HepG2 (cell line): ENCODE measurements at regions not wholly inside any gene's neighbourhood (a gene's known extent, or its start where the extent isn't known, plus 50 kb on each side); places are given as distances from the start of the nearest gene placed in this dataset.

Source experiments
- ATAC-seq: fragments of 200-7000 bp; cut with Tn5 transposase; 3 replicates; pipeline ENCODE4 v1.9.1; 2020; ENCODE audit warnings: mild to moderate bottlenecking, moderate library complexity
- BruUV-seq: library from RNA; stranded (reverse); fragments of 400-500 nt; replicated peaks from 2 replicates; lab custom pipeline; 2021; lab: Mats Ljungman, UMichigan
- CTCF ChIA-PET: fragments of 300-600 bp; formaldehyde crosslinking; extraction: SDS; loops from one replicate; lab custom pipeline; 2021; ENCODE audit warnings: low total read pairs, inconsistent platforms, low intra/inter-chr PET ratio; lab: Yijun Ruan, JAX
- POLR2A ChIA-PET: fragments of 350-600 bp; sonication (Branson Sonifier 250); formaldehyde crosslinking; loops from one replicate; lab custom pipeline; 2020; ENCODE audit warnings: antibody characterized with exemption, inconsistent platforms; lab: Yijun Ruan, JAX
- DNase-seq: peaks from one replicate; pipeline ENCODE4 v3.0.0-alpha.2; 2015; ENCODE audit warnings: low spot score
- FAIRE-seq: peaks from 3 replicates; lab custom pipeline; 2011; peaks lifted over from hg19 to GRCh38; lab: Jason Lieb, UNC
- H2AFZ ChIP-seq: one replicate; pipeline ENCODE4 v1.6.1; 2011; ENCODE audit warnings: low read length, inconsistent platforms
- H3K27ac ChIP-seq: fragments of 300-600 bp; 3 replicates; pipeline ENCODE4 v1.8.0; 2011; ENCODE audit warnings: mixed run types, mild to moderate bottlenecking, mixed read lengths, low read length, inconsistent platforms; ENCODE audit not compliant: insufficient read depth; ENCODE audit errors: extremely low read length
- H3K27me3 ChIP-seq, 2 experiments: fragments of 200-600 bp in 1 of 2; 2 replicates in 1 of 2; 3 replicates in 1 of 2; pipeline versions ENCODE4 v1.6.0 to v1.8.0; 2011; ENCODE audit warnings: low read length in 2 of 2, mild to moderate bottlenecking in 2 of 2, moderate library complexity in 2 of 2, inconsistent platforms in 1 of 2; ENCODE audit not compliant: insufficient read depth in 2 of 2, control insufficient read depth in 1 of 2
- H3K36me3 ChIP-seq, 2 experiments: fragments of 200-600 bp in 1 of 2; replicated peaks in 1 of 2; 2 replicates in 1 of 2; 3 replicates in 1 of 2; pipeline versions ENCODE4 v1.5.1 to v1.8.0; 2011; ENCODE audit warnings: low read length in 2 of 2, inconsistent platforms in 1 of 2; ENCODE audit not compliant: insufficient read depth in 2 of 2, control insufficient read depth in 1 of 2
- H3K4me1 ChIP-seq: 2 replicates; pipeline ENCODE4 v1.5.1; 2012; ENCODE audit warnings: low read length, inconsistent platforms; ENCODE audit not compliant: insufficient read depth
- H3K4me2 ChIP-seq: 2 replicates; pipeline ENCODE4 v1.6.0; 2011; ENCODE audit warnings: low read depth, low read length, inconsistent platforms
- H3K4me3 ChIP-seq, 3 experiments: fragments of 200-600 bp in 1 of 3; sonication (generic), shearing (Covaris generic) in 1 of 3; replicated peaks in 1 of 3; 2 replicates each; pipeline ENCODE4 v1.5.1; 2011 to 2016; ENCODE audit warnings: low read length in 3 of 3, inconsistent platforms in 2 of 3, low read depth in 2 of 3, mild to moderate bottlenecking in 2 of 3, control low read depth in 1 of 3, mixed read lengths in 1 of 3; ENCODE audit not compliant: insufficient read depth in 1 of 3
- H3K79me2 ChIP-seq: one replicate; pipeline ENCODE4 v1.6.1; 2011; ENCODE audit warnings: low read length, inconsistent platforms; ENCODE audit not compliant: insufficient read depth
- H3K9ac ChIP-seq: 2 replicates; pipeline ENCODE4 v1.6.0; 2011; ENCODE audit warnings: mild to moderate bottlenecking, low read depth, low read length, inconsistent platforms; ENCODE audit not compliant: insufficient read depth
- H3K9me3 ChIP-seq: 2 replicates; pipeline ENCODE4 v1.5.1; 2012; ENCODE audit warnings: mild to moderate bottlenecking, low read length
- H4K20me1 ChIP-seq: 2 replicates; pipeline ENCODE4 v1.6.0; 2011; ENCODE audit warnings: inconsistent platforms, mild to moderate bottlenecking, low read length, moderate library complexity; ENCODE audit not compliant: insufficient read depth
- ARHGAP35 ChIP-seq: sonication (generic); formaldehyde crosslinking; IDR thresholded peaks from 2 replicates; pipeline ENCODE4 v1.9.0; 2022; ENCODE audit warnings: mild to moderate bottlenecking, inconsistent platforms, moderate library complexity, missing genetic modification reagents, borderline replicate concordance
- CEBPB ChIP-seq: IDR thresholded peaks from 2 replicates; pipeline ENCODE4 v1.6.1; 2011; ENCODE audit warnings: low read depth, low read length, improper control_type of control experiment, borderline replicate concordance
- GFI1 ChIP-seq: sonication (generic); formaldehyde crosslinking; IDR thresholded peaks from 2 replicates; pipeline ENCODE4 v1.5.0; 2020; ENCODE audit warnings: missing genetic modification reagents, mild to moderate bottlenecking, borderline replicate concordance
- ISL2 ChIP-seq: sonication (generic); formaldehyde crosslinking; IDR thresholded peaks from 2 replicates; pipeline ENCODE4 v1.5.0; 2020; ENCODE audit warnings: missing genetic modification reagents
- MTA1 ChIP-seq: sonication (generic); formaldehyde crosslinking; IDR thresholded peaks from 2 replicates; pipeline ENCODE4 v1.4.0; 2020; ENCODE audit warnings: missing genetic modification reagents, mild to moderate bottlenecking, borderline replicate concordance
- NR2F1 ChIP-seq, 2 experiments: fragments of 450-650 bp in 1 of 2; formaldehyde crosslinking in 1 of 2; IDR thresholded peaks; 2 replicates each; pipeline versions ENCODE4 v1.5.0 to v1.6.1; 2016 to 2020; ENCODE audit warnings: mild to moderate bottlenecking in 1 of 2, missing compliant biosample characterization in 1 of 2, missing genetic modification reagents in 1 of 2, moderate library complexity in 1 of 2
- SKIL ChIP-seq: sonication (generic); formaldehyde crosslinking; IDR thresholded peaks from 2 replicates; pipeline ENCODE4 v1.8.0; 2022; ENCODE audit warnings: missing genetic modification reagents, mild to moderate bottlenecking, moderate library complexity, borderline replicate concordance
- TEAD2 ChIP-seq: sonication (generic); formaldehyde crosslinking; IDR thresholded peaks from 2 replicates; pipeline ENCODE4 v1.9.0; 2021; ENCODE audit warnings: missing genetic modification reagents
- ZFP90 ChIP-seq: sonication (generic); formaldehyde crosslinking; IDR thresholded peaks from 2 replicates; pipeline ENCODE4 v1.8.0; 2022; ENCODE audit warnings: missing genetic modification reagents, mild to moderate bottlenecking, inconsistent platforms, borderline replicate concordance
- ZNF552 ChIP-seq: sonication (generic); formaldehyde crosslinking; IDR thresholded peaks from 2 replicates; pipeline ENCODE4 v1.9.0; 2022; ENCODE audit warnings: missing genetic modification reagents, mild to moderate bottlenecking, borderline replicate concordance
- ZNF558 ChIP-seq: sonication (generic); formaldehyde crosslinking; IDR thresholded peaks from 2 replicates; pipeline ENCODE4 v1.9.0; 2022; ENCODE audit warnings: mild to moderate bottlenecking, missing genetic modification reagents, borderline replicate concordance
- ZNF615 ChIP-seq: sonication (generic); formaldehyde crosslinking; IDR thresholded peaks from 2 replicates; pipeline ENCODE4 v1.5.0; 2020; ENCODE audit warnings: mild to moderate bottlenecking, missing genetic modification reagents, borderline replicate concordance
- ZNF776 ChIP-seq: sonication (generic); formaldehyde crosslinking; IDR thresholded peaks from 2 replicates; pipeline ENCODE4 v1.4.0; 2020; ENCODE audit warnings: mild to moderate bottlenecking, missing genetic modification reagents
- WGBS: methylation state at CpG from one replicate; pipeline ENCODE4 v1.1.6; 2017; ENCODE audit warnings: low lambda C conversion rate; 5-methylcytosine and 5-hydroxymethylcytosine counted together
- in situ Hi-C: cut with HindIII; loops from 2 replicates; pipeline ENCODE4 v1.10.0; 2017; ENCODE audit warnings: low pct_unique_long_range_greater_than_20kb; ENCODE audit not compliant: extremely low pct_ligation_motif_present
- intact Hi-C: fragments of 100-400 bp; cut with micrococcal nuclease; formaldehyde crosslinking; loops from one replicate; pipeline ENCODE4 v1.10.0; 2022; ENCODE audit not compliant: unreplicated experiment

GRCh38 chr12:132438726-132439125, 51.2 kb upstream of the FBRSL1 start:
- no TSS peak for BruUV-seq
- POLR2A ChIA-PET: no interaction called here
- DNase-seq: no peak
- no peak overlapping the region for H3K9ac ChIP-seq
- no peak overlapping the region for H3K27ac ChIP-seq
- H3K9me3 ChIP-seq: no peaks in the 10 kb centered on the region
- no peak overlapping the region for H3K4me3 ChIP-seq
- H3K4me2 ChIP-seq: no peak overlapping the region
- H4K20me1 ChIP-seq: no peaks in the 10 kb centered on the region
- in situ Hi-C loops (no loop called here), intact Hi-C loops (no loop called here)
- H2AFZ ChIP-seq: no peak overlapping the region
- TF ChIP-seq CEBPB: no peak
- no peak for TF ChIP-seq ZNF552 (CRISPR knock-in tag)
- TF ChIP-seq ZNF776 (CRISPR knock-in tag): no peak
- TF ChIP-seq GFI1 (CRISPR knock-in tag): no peak
- no peak for TF ChIP-seq NR2F1 (CRISPR knock-in tag; IDR thresholded peaks at IDR 0.05)
- no peak for TF ChIP-seq TEAD2 (CRISPR knock-in tag)
- no peak for TF ChIP-seq ARHGAP35 (CRISPR knock-in tag)
- TF ChIP-seq MTA1 (CRISPR knock-in tag): no peak
- TF ChIP-seq ZNF558 (CRISPR knock-in tag): no peak
- TF ChIP-seq SKIL: no peak
- no peak for TF ChIP-seq ZFP90 (CRISPR knock-in tag)
- no peak for TF ChIP-seq ISL2 (CRISPR knock-in tag)
- no peak for TF ChIP-seq ZNF615
- CTCF ChIA-PET: no interaction called here
- FAIRE-seq: no peak
- peaks cover 9 to 49% of the 10 kb centered on the region in 2 experiments for H3K27me3 ChIP-seq
- peaks cover 65% of the 10 kb centered on the region for H3K4me1 ChIP-seq
- no peak for ATAC-seq
- WGBS: 100% methylated on average over 1 of the region's 28 CpGs
- no peaks in the 10 kb centered on the region for H3K79me2 ChIP-seq
- no peaks in the 10 kb centered on the region for H3K36me3 ChIP-seq
